Thyroid gland (tissue), 4 donors: ENCODE measurements at regions not wholly inside any gene's neighbourhood (a gene's known extent, or its start where the extent isn't known, plus 50 kb on each side); places are given as distances from the start of the nearest gene placed in this dataset.
A peak's percentile ranks its signal among the peaks of the same experiment; 100 is the strongest.

Experiments used
- DNase-seq, 2 donors: peaks; one replicate each; pipeline ENCODE4 v3.0.0-alpha.2; 2019
- H3K27ac ChIP-seq, 3 donors: fragments of 200-600 bp; sonication (generic); 1 replicate in 2 of 3; 2 replicates in 1 of 3; pipeline ENCODE4 v1.5.1; 2016 to 2019; ENCODE audit warnings: mild to moderate bottlenecking in 1 of 3, moderate library complexity in 1 of 3
- H3K27me3 ChIP-seq: fragments of 200-600 bp; sonication (generic); one replicate; pipeline ENCODE4 v1.5.1; 2019
- H3K36me3 ChIP-seq, 2 donors: fragments of 200-600 bp; sonication (generic); one replicate each; pipeline ENCODE4 v1.5.1; 2016 to 2019
- H3K4me1 ChIP-seq, 2 donors: fragments of 200-600 bp; sonication (generic); one replicate each; pipeline ENCODE4 v1.5.1; 2017 to 2019
- H3K4me3 ChIP-seq, 3 donors: fragments of 200-600 bp; sonication (generic); replicated peaks in 1 of 3; 1 replicate in 2 of 3; 2 replicates in 1 of 3; pipeline ENCODE4 v1.5.1; 2016; ENCODE audit warnings: mild to moderate bottlenecking in 1 of 3
- H3K9me3 ChIP-seq: fragments of 200-600 bp; sonication (generic); one replicate; pipeline ENCODE4 v1.5.1; 2017
- POLR2A ChIP-seq, 2 donors: fragments of 450-650 bp; IDR thresholded peaks; one replicate each; pipeline ENCODE4 v1.6.1; 2017; ENCODE audit warnings: antibody characterized with exemption in 2 of 2, mild to moderate bottlenecking in 2 of 2, moderate library complexity in 1 of 2
- WGBS, 2 donors: methylation state at CpG; one replicate each; pipeline ENCODE4 v1.1.5; 2017; 5-methylcytosine and 5-hydroxymethylcytosine counted together
- intact Hi-C: fragments of 100-400 bp; cut with DNase I; formaldehyde crosslinking; loops from one replicate; pipeline ENCODE4 v1.15.1; 2023
- TF ChIP-seq, protein P1 (sequence below), 6 experiments: fragments of 200-600 bp in 3 of 6; fragments of 450-650 bp in 3 of 6; sonication (generic) in 3 of 6; IDR thresholded peaks; one replicate each; pipeline ENCODE4 v1.5.1; 2016 to 2019; ENCODE audit warnings: antibody characterized with exemption in 6 of 6, mild to moderate bottlenecking in 2 of 6, inconsistent platforms in 1 of 6, moderate library complexity in 1 of 6

DNA sequence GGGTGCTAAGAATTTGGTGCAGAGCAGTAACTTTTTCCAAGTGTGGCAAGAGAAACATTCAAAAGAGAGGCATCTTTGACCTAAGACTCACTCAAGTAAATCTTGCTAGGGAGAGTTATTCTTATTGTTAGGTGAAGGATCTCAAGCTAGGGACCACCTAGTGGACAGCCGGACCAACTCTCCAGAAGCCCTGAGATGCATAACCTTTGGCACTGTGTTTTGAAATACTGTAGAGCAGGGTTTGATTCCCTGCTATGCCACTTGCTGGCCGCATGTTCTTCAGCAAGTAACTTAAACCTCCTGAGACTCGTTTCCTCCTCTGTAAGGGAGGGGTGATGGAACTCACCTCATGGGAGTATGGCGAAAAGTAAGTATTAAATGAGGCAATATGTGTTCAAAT lies 336.1 kb upstream of the ADAMTSL1 start:
- TF ChIP-seq, protein P1, sequence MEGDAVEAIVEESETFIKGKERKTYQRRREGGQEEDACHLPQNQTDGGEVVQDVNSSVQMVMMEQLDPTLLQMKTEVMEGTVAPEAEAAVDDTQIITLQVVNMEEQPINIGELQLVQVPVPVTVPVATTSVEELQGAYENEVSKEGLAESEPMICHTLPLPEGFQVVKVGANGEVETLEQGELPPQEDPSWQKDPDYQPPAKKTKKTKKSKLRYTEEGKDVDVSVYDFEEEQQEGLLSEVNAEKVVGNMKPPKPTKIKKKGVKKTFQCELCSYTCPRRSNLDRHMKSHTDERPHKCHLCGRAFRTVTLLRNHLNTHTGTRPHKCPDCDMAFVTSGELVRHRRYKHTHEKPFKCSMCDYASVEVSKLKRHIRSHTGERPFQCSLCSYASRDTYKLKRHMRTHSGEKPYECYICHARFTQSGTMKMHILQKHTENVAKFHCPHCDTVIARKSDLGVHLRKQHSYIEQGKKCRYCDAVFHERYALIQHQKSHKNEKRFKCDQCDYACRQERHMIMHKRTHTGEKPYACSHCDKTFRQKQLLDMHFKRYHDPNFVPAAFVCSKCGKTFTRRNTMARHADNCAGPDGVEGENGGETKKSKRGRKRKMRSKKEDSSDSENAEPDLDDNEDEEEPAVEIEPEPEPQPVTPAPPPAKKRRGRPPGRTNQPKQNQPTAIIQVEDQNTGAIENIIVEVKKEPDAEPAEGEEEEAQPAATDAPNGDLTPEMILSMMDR (IDR thresholded peaks at IDR 0.05): no peak
- intact Hi-C loops: no loop called here

GRCh38 chr9:18138656-18139055 lies 335.3 kb upstream of the ADAMTSL1 start:
- 30 to 36% methylated on average over 5 of the region's 5 CpGs for WGBS, 2 donors
- no peak overlapping the region for H3K4me3 ChIP-seq
- peak; percentile 35 to 39 for DNase-seq
- H3K9me3 ChIP-seq: no peaks in the 10 kb centered on the region
- no peaks in the 10 kb centered on the region for H3K36me3 ChIP-seq
- no peaks in the 10 kb centered on the region for H3K27me3 ChIP-seq
- TF ChIP-seq, protein P1 (IDR thresholded peaks at IDR 0.05): no peak
- no peak for TF ChIP-seq POLR2A (IDR thresholded peaks at IDR 0.05)
- intact Hi-C loops: no loop called here
- no peak overlapping the region for H3K27ac ChIP-seq
- no peaks in the 10 kb centered on the region for H3K4me1 ChIP-seq

More for the DNA sequence above, 336.1 kb upstream of the ADAMTSL1 start:
- no peaks in the 10 kb centered on the region for H3K4me1 ChIP-seq
- no peaks in the 10 kb centered on the region for H3K27me3 ChIP-seq
- 62 to 65% methylated on average over 4 of the region's 4 CpGs for WGBS, 2 donors
- H3K27ac ChIP-seq: no peak overlapping the region
- no peak overlapping the region for H3K4me3 ChIP-seq
- no peaks in the 10 kb centered on the region for H3K9me3 ChIP-seq
- no peak for DNase-seq
- H3K36me3 ChIP-seq: no peaks in the 10 kb centered on the region

GRCh38 chr9:18141681-18142080 lies 332.3 kb upstream of the ADAMTSL1 start:
- no peak overlapping the region for H3K27ac ChIP-seq
- WGBS, 2 donors: 93 to 95% methylated on average over 2 of the region's 2 CpGs
- intact Hi-C loops: no loop called here
- TF ChIP-seq, protein P1 (IDR thresholded peaks at IDR 0.05): no peak
- no peak for TF ChIP-seq POLR2A (IDR thresholded peaks at IDR 0.05)
- no peaks in the 10 kb centered on the region for H3K9me3 ChIP-seq
- no peaks in the 10 kb centered on the region for H3K36me3 ChIP-seq
- no peaks in the 10 kb centered on the region for H3K27me3 ChIP-seq
- DNase-seq: no peak
- no peaks in the 10 kb centered on the region for H3K4me1 ChIP-seq
- H3K4me3 ChIP-seq: no peak overlapping the region

- intact Hi-C loops: no loop called here
- Histone ChIP-seq H3K4me1 (no peaks in the 10 kb centered on the region), H3K27me3 (no peaks in the 10 kb centered on the region), H3K36me3 (no peaks in the 10 kb centered on the region), H3K9me3 (no peaks in the 10 kb centered on the region), H3K27ac (no peak overlapping the region), H3K4me3 (no peak overlapping the region)
- 45 to 52% methylated on average over 4 of the region's 4 CpGs for WGBS, 2 donors
- no peak for DNase-seq
- TF ChIP-seq, protein P1 (IDR thresholded peaks at IDR 0.05): peak in 1 of 6 experiments; percentile 20
- no peak for TF ChIP-seq POLR2A (IDR thresholded peaks at IDR 0.05)
Measured at GRCh38 chr9:18143073-18143745, 330.7 kb upstream of the ADAMTSL1 start.

- WGBS, 2 donors: 92 to 93% methylated on average over 3 of the region's 3 CpGs
- H3K27ac ChIP-seq: no peak overlapping the region
- intact Hi-C loops: no loop called here
- H3K4me1 ChIP-seq: no peaks in the 10 kb centered on the region
- H3K27me3 ChIP-seq: no peaks in the 10 kb centered on the region
- DNase-seq: no peak
- TF ChIP-seq, protein P1 (IDR thresholded peaks at IDR 0.05): no peak
- no peak for TF ChIP-seq POLR2A (IDR thresholded peaks at IDR 0.05)
- H3K36me3 ChIP-seq: no peaks in the 10 kb centered on the region
- H3K4me3 ChIP-seq: no peak overlapping the region
- H3K9me3 ChIP-seq: no peaks in the 10 kb centered on the region
Measured at GRCh38 chr9:18146329-18146728, 327.6 kb upstream of the ADAMTSL1 start.
